ENCODE measurements at regions not wholly inside any gene's neighbourhood (a gene's known extent, or its start where the extent isn't known, plus 50 kb on each side); places are given as distances from the start of the nearest gene placed in this dataset.
"Not testable (repeated sequence)": the region's sequence is repeated elsewhere in the genome, so short reads cannot be mapped to it uniquely, and the experiment has no call there.

- H3K9ac ChIP-seq (ENCODE audit: control insufficient read depth, extremely low read depth, insufficient read depth, low read length); H4K20me1 ChIP-seq (ENCODE audit: control insufficient read depth, extremely low read depth, insufficient read depth, low read length); H3K4me1 ChIP-seq (ENCODE audit: control insufficient read depth, extremely low read depth, insufficient read depth, low read length); H3K36me3 ChIP-seq (ENCODE audit: control insufficient read depth in 2 of 2, extremely low read depth in 1 of 2, insufficient read depth in 2 of 2, low read length in 2 of 2); H3K4me2 ChIP-seq (ENCODE audit: control insufficient read depth, extremely low read depth, insufficient read depth, low read depth, low read length); DNase-seq (ENCODE audit: low read depth, low spot score); H3K27ac ChIP-seq (ENCODE audit: control insufficient read depth, insufficient read depth, low read length); H3K79me2 ChIP-seq (ENCODE audit: control insufficient read depth, insufficient read depth, low read length); H3K27me3 ChIP-seq (ENCODE audit: control insufficient read depth, extremely low read depth, insufficient read depth, low read length); H3K9me1 ChIP-seq (ENCODE audit: control insufficient read depth, extremely low read depth, insufficient read depth, low read length); H2AFZ ChIP-seq (ENCODE audit: control insufficient read depth, low read length); FAIRE-seq; dilution Hi-C loops (cut with MboI; ENCODE audit: extremely low pct_ligation_motif_present, low sequenced_read_pairs); H3K4me3 ChIP-seq (ENCODE audit: control insufficient read depth in 2 of 3, extremely low read depth in 1 of 3, insufficient read depth in 2 of 3, low read depth in 1 of 3, low read length in 3 of 3): not testable (repeated sequence)
- peaks cover 16% of the 10 kb centered on the region for H3K9me3 ChIP-seq (ENCODE audit: control insufficient read depth, low read depth, low read length)
Observed at GRCh38 chr20:29120088-29120487, 2137.4 kb upstream of the DEFB115 start.

DNA sequence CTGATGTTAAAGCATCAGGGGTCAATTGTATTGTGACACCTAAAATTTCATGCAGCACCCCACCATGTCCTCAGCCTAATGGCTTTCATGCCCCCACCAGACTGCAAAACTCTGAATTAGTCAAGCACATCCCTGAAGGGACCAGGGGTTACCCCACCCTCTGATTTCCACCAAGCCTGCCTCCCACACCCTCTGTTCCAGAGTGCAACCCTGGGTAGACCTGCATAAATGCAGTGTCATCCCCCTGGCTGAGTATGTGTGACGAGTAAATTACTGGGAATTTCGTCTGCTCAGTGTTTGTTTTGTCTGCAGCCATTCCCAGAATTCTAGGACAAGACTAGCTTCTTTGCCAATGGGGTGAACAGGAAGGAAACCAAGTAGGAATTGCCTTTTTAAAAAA, 2136.9 kb upstream of the DEFB115 start:
- H2AFZ ChIP-seq (ENCODE audit: control insufficient read depth, low read length); H3K36me3 ChIP-seq (ENCODE audit: control insufficient read depth in 2 of 2, extremely low read depth in 1 of 2, insufficient read depth in 2 of 2, low read length in 2 of 2); H3K27ac ChIP-seq (ENCODE audit: control insufficient read depth, insufficient read depth, low read length); H3K9me1 ChIP-seq (ENCODE audit: control insufficient read depth, extremely low read depth, insufficient read depth, low read length); H4K20me1 ChIP-seq (ENCODE audit: control insufficient read depth, extremely low read depth, insufficient read depth, low read length); H3K4me3 ChIP-seq (ENCODE audit: control insufficient read depth in 2 of 3, extremely low read depth in 1 of 3, insufficient read depth in 2 of 3, low read depth in 1 of 3, low read length in 3 of 3); H3K9ac ChIP-seq (ENCODE audit: control insufficient read depth, extremely low read depth, insufficient read depth, low read length); FAIRE-seq; H3K79me2 ChIP-seq (ENCODE audit: control insufficient read depth, insufficient read depth, low read length); dilution Hi-C loops (cut with MboI; ENCODE audit: extremely low pct_ligation_motif_present, low sequenced_read_pairs); H3K4me2 ChIP-seq (ENCODE audit: control insufficient read depth, extremely low read depth, insufficient read depth, low read depth, low read length); H3K27me3 ChIP-seq (ENCODE audit: control insufficient read depth, extremely low read depth, insufficient read depth, low read length); H3K4me1 ChIP-seq (ENCODE audit: control insufficient read depth, extremely low read depth, insufficient read depth, low read length); DNase-seq (ENCODE audit: low read depth, low spot score): not testable (repeated sequence)
- H3K9me3 ChIP-seq (ENCODE audit: control insufficient read depth, low read depth, low read length) = peaks cover 16% of the 10 kb centered on the region

DNA sequence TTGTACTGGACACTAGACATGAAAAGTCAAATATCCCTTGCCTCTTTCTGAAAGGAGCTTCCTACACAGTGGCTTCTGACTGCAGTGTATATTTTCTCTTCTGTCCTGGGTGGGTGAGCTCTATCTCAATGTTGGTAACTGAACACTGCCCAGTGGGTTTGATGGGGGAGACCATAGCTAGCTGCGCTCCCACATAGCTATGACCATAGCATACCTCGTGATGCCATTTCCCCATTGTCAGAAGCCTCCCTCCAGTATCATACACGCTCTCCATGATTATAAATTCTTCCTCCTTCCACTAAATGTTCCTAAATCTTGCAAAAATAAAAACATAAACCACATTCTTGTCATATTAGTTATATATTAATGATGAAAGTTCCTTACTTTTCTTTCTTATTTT, 2134.7 kb upstream of the DEFB115 start:
- dilution Hi-C loops (cut with MboI; ENCODE audit: extremely low pct_ligation_motif_present, low sequenced_read_pairs); H3K27me3 ChIP-seq (ENCODE audit: control insufficient read depth, extremely low read depth, insufficient read depth, low read length); DNase-seq (ENCODE audit: low read depth, low spot score): not testable (repeated sequence)

More for the DNA sequence above, 2134.7 kb upstream of the DEFB115 start:
- not testable (repeated sequence) for H3K27ac ChIP-seq (ENCODE audit: control insufficient read depth, insufficient read depth, low read length); H3K79me2 ChIP-seq (ENCODE audit: control insufficient read depth, insufficient read depth, low read length); H3K9ac ChIP-seq (ENCODE audit: control insufficient read depth, extremely low read depth, insufficient read depth, low read length); H3K4me1 ChIP-seq (ENCODE audit: control insufficient read depth, extremely low read depth, insufficient read depth, low read length); H2AFZ ChIP-seq (ENCODE audit: control insufficient read depth, low read length); H3K9me1 ChIP-seq (ENCODE audit: control insufficient read depth, extremely low read depth, insufficient read depth, low read length); H3K4me3 ChIP-seq (ENCODE audit: control insufficient read depth in 2 of 3, extremely low read depth in 1 of 3, insufficient read depth in 2 of 3, low read depth in 1 of 3, low read length in 3 of 3); FAIRE-seq; H3K36me3 ChIP-seq (ENCODE audit: control insufficient read depth in 2 of 2, extremely low read depth in 1 of 2, insufficient read depth in 2 of 2, low read length in 2 of 2); H3K4me2 ChIP-seq (ENCODE audit: control insufficient read depth, extremely low read depth, insufficient read depth, low read depth, low read length); H4K20me1 ChIP-seq (ENCODE audit: control insufficient read depth, extremely low read depth, insufficient read depth, low read length)
- H3K9me3 ChIP-seq (ENCODE audit: control insufficient read depth, low read depth, low read length) = peaks cover 16% of the 10 kb centered on the region
